Stomach smooth muscle (tissue), 2 donors: ENCODE measurements at regions not wholly inside any gene's neighbourhood (a gene's known extent, or its start where the extent isn't known, plus 50 kb on each side); places are given as distances from the start of the nearest gene placed in this dataset.

ENCODE experiments used
- H3K27ac ChIP-seq: one replicate; pipeline ENCODE4 v1.7.0; 2013; ENCODE audit warnings: mild to moderate bottlenecking, low read length, inconsistent platforms
- H3K27me3 ChIP-seq, 2 donors: one replicate each; pipeline ENCODE4 v1.7.0; 2013; ENCODE audit warnings: low read length in 2 of 2; ENCODE audit not compliant: insufficient read depth in 2 of 2, control insufficient read depth in 1 of 2
- H3K36me3 ChIP-seq, 2 donors: one replicate each; pipeline ENCODE4 v1.7.0; 2013; ENCODE audit warnings: low read length in 2 of 2; ENCODE audit not compliant: control insufficient read depth in 2 of 2, insufficient read depth in 2 of 2
- H3K4me1 ChIP-seq: one replicate; pipeline ENCODE4 v1.7.0; 2013; ENCODE audit warnings: low read length; ENCODE audit not compliant: control insufficient read depth, insufficient read depth
- H3K4me3 ChIP-seq, 2 donors: one replicate each; pipeline ENCODE4 v1.7.0; 2013; ENCODE audit warnings: low read length in 2 of 2
- H3K9ac ChIP-seq, 2 donors: one replicate each; pipeline ENCODE4 v1.7.0; 2013; ENCODE audit warnings: low read length in 2 of 2, mild to moderate bottlenecking in 1 of 2
- H3K9me3 ChIP-seq, 2 donors: one replicate each; pipeline ENCODE4 v1.7.0; 2013; ENCODE audit warnings: low read length in 2 of 2; ENCODE audit not compliant: control insufficient read depth in 2 of 2
- donor health status: healthy.
- donor health status: Pancreatic carcinoma.

DNA sequence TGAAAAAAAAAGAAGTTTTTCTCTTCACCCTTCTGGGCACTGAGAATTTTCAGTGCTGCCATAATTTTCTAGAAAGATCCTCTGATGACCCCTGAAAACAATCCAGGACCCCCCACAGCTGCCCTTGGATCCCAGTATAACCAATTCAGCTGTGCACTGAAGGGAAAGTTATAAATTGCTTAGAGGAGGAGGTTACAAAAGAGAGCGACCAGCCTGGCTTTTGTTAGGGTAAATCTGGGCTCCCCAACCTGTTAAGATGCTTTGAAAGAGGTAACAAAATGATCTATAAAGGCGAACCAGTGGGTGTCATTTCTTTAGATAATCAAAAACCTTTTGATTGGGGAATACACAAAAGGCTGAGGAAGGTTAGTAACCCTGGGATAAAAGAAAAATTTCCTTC lies 407.9 kb upstream of the ATP11B start:
- no peak overlapping the region for H3K9ac ChIP-seq
- H3K27ac ChIP-seq, result no peak overlapping the region
- no peaks in the 10 kb centered on the region for H3K27me3 ChIP-seq
- no peaks in the 10 kb centered on the region for H3K36me3 ChIP-seq
- H3K9me3 ChIP-seq, result no peaks in the 10 kb centered on the region
- H3K4me1 ChIP-seq, result no peaks in the 10 kb centered on the region
- no peak overlapping the region for H3K4me3 ChIP-seq

DNA sequence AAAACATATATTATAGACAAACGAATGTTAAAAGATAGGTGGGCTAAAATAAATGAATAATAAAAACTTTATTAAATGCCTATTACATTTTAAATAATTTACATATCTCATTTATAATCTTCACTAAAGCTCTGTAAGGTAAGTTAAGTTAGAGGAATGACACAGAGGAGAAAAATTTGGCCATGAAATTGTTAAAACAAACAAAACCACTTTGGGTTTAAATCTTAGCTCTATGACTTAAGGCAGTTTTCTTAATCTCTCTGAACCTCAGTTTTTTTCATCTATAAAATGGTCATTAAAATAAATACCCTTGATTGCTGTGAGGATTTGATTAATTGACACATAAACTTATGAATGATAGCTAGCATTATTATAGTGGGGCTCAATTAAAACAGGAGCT lies 404.8 kb upstream of the ATP11B start:
- no peaks in the 10 kb centered on the region for H3K36me3 ChIP-seq
- no peak overlapping the region for H3K27ac ChIP-seq
- no peaks in the 10 kb centered on the region for H3K9me3 ChIP-seq
- H3K4me1 ChIP-seq, result no peaks in the 10 kb centered on the region
- H3K27me3 ChIP-seq, result no peaks in the 10 kb centered on the region
- no peak overlapping the region for H3K9ac ChIP-seq
- no peak overlapping the region for H3K4me3 ChIP-seq

DNA sequence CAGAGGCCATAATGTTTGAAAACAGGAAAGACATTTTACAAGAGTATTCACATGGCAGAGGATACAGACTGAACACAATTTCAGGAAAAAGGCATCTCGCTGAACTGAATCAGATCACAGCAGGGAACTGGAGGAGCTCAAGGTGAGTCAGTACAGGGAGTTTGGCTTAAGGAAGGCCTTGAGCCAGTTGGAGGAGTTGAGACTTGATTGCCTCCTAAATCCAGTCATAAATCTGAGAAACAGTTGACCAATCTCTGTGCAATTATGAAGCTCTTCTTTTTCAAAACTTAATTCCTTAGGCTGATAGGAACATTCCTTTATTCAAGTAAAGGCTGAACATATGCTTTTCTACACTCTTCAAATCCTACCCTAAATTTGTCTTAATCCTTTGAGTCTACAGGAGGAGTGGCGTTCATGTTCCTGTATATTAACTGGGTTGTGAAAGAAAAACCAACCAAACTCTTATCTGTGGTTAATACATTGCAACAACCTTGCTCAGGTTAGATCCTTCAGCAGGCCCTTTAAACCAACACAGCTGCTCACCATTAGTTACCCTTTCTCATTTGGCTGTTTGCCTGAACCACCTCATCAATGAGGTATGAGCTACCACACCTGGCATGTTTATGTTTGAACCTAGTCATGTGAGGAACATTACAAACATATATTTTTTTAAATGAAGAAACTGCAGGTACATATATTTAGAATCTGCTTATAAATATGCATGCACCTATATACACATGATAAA lies 404.1 kb upstream of the ATP11B start:
- H3K27ac ChIP-seq, result no peak overlapping the region
- H3K4me3 ChIP-seq, result no peak overlapping the region
- no peaks in the 10 kb centered on the region for H3K36me3 ChIP-seq
- no peaks in the 10 kb centered on the region for H3K9me3 ChIP-seq
- no peaks in the 10 kb centered on the region for H3K27me3 ChIP-seq
- no peaks in the 10 kb centered on the region for H3K4me1 ChIP-seq
- no peak overlapping the region for H3K9ac ChIP-seq

DNA sequence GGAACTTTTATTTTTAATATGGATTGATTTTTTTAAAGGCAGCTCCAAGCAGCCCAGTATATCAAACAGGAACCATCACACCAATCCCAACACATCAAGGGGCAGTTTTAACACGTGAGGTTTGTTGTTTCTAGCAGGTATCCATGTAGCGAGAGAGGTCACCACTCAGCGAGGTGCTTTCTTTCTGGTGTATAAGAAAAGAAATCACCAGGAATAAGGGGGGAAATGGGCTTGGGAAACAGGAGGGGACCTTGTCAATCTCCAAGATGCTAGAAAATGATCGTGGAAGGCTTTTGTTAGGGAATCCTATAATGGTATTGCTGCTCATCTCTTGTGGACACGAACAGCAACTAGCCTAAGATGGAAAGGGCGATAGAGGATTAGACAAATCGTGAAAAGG lies 402.9 kb upstream of the ATP11B start:
- no peaks in the 10 kb centered on the region for H3K27me3 ChIP-seq
- no peak overlapping the region for H3K9ac ChIP-seq
- no peaks in the 10 kb centered on the region for H3K4me1 ChIP-seq
- H3K27ac ChIP-seq, result no peak overlapping the region
- no peaks in the 10 kb centered on the region for H3K36me3 ChIP-seq
- H3K4me3 ChIP-seq, result no peak overlapping the region
- no peaks in the 10 kb centered on the region for H3K9me3 ChIP-seq

DNA sequence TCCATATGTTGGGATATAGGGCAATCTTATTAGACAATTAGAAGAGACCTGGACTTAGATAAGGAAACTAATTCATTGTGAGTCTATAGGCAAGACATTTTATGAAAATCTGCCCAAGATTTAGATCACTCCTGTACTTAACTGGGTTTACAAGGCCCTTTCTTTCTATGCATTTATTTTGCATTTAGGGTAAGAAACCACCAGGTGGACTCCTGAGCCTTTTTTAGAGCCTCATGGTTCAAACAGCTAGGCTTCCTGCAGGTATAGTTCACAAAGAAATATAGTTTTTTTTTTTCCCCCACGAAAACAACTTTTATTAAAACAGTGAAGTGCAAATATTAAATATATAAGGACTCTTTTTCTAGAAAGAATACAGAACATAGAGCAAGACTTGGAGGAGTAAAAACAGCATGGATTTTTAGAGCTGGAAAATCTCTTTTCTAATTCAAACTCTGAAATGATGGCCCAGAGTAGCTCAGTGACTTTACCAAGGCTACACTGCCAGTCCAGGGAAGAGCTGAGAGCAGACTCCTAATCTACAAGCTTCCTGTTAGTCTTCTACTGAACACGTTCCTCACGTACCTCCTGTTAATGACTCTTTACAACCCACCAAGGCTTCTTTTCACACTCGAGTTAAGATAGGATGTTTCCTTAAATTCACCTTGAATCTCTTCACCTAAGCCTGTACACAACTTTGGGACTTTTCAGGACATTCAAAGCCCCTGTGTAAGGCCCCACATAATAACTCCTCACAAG lies 400.9 kb upstream of the ATP11B start:
- H3K9ac ChIP-seq, result no peak overlapping the region
- H3K4me1 ChIP-seq, result no peaks in the 10 kb centered on the region
- no peaks in the 10 kb centered on the region for H3K27me3 ChIP-seq
- H3K9me3 ChIP-seq, result no peaks in the 10 kb centered on the region
- no peak overlapping the region for H3K27ac ChIP-seq
- H3K36me3 ChIP-seq, result no peaks in the 10 kb centered on the region
- no peak overlapping the region for H3K4me3 ChIP-seq

DNA sequence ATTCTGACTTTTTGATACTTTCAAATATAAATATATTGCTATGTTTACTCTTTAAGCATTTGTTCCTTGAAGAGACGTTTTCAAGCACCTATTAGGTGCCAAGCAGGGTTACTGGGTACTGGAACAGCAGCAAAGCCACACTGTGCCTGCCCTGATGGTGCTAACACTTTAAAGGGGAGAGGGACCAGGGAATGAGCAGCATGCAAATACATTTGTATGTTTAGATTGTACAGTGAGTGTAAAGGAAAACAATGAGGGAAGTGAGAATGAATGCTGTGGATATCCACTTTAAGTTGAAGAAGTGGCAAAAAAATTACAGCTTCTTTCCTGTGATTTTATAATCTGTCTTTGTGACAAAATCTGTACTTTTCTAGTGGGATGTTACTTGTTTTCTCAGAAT lies 400.2 kb upstream of the ATP11B start:
- Histone ChIP-seq H3K4me3 (no peak overlapping the region), H3K9me3 (no peaks in the 10 kb centered on the region), H3K27ac (no peak overlapping the region), H3K9ac (no peak overlapping the region), H3K4me1 (no peaks in the 10 kb centered on the region), H3K36me3 (no peaks in the 10 kb centered on the region), H3K27me3 (no peaks in the 10 kb centered on the region)

DNA sequence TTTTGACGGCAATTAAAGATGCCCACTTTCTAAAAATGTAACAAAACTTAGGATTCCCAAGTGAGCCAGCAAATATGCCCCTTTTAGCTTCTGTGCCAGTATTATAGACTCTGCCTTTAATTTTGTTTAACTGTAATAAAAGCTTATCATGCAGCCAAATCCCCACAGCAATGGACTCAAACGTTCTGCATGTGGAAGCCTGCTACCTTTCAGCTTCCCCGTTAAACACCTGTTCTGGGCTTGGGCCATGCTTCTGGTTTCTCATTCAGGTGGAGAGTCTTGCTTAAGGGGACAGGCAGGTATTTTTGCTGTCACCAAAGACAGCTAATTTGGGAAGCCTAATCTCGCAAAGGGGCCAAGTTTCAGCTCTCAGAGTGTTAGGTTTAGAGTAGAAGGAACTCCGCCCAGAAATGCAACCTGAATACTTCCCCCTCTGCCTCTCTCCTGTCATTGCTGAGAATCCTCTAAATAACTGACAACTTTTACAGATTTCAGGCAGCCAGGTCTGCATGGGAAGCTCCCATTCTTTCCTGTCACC lies 399.4 kb upstream of the ATP11B start:
- no peaks in the 10 kb centered on the region for H3K9me3 ChIP-seq
- H3K27ac ChIP-seq, result no peak overlapping the region
- H3K27me3 ChIP-seq, result no peaks in the 10 kb centered on the region
- H3K4me3 ChIP-seq, result no peak overlapping the region
- no peaks in the 10 kb centered on the region for H3K36me3 ChIP-seq
- no peaks in the 10 kb centered on the region for H3K4me1 ChIP-seq
- no peak overlapping the region for H3K9ac ChIP-seq

DNA sequence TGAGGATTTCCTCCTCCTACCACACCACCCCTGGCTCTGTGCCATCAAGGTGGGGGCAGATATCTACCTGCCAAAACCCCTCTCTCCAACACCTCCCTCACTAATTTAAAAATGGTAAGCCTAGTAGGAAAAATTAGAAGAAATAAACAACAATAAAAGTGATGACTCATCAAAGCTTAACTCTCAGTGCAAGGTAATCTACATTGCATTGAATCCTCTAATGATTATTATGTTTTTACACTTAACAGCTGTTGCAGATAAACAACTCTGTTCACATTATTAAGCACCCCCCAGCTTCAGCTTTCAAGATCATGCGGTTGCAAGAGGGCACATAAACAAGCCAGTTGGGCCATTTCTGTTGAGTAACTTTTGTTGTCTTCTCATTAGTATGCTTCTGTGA lies 396.1 kb upstream of the ATP11B start:
- Histone ChIP-seq H3K4me1 (no peaks in the 10 kb centered on the region), H3K4me3 (no peak overlapping the region), H3K27me3 (no peaks in the 10 kb centered on the region), H3K9me3 (no peaks in the 10 kb centered on the region), H3K36me3 (no peaks in the 10 kb centered on the region), H3K9ac (no peak overlapping the region), H3K27ac (no peak overlapping the region)

DNA sequence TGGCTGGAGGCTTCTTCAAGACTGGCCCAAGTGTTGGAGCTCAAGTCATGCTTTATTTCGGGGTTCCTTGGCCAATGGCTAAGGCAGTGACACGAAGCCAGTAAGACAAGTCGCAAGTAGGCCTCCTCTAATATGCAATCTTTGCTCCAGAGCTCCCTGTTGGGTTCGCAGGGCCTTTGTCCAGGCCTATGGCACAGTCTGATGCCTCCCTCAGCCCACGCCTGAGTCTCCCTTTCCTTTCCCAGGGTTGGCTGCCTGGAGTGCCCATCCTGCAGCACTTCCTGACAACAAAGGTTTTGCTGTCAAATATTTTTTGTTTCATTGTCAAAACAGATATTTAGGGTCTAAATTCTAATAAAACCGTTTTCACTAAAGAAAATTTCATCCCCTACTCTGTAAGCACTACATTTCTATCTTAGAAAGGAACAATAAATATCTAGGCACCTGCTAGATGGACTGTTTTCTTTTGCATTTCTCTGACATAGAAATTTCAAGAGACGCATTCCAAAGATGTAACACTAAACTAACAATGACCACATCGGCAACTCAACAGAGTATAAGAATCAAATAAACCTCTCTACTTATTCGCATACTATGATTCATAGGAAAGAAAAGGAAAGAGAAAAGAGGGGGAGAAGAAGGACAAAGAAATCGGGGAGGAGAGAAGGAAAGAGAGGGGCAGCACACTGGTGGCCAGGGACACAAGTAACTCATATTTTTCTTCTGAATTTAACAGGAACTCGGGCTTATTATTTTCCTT lies 393.1 kb upstream of the ATP11B start:
- Histone ChIP-seq H3K36me3 (no peaks in the 10 kb centered on the region), H3K4me3 (no peak overlapping the region), H3K4me1 (no peaks in the 10 kb centered on the region), H3K27me3 (no peaks in the 10 kb centered on the region), H3K27ac (no peak overlapping the region), H3K9me3 (no peaks in the 10 kb centered on the region), H3K9ac (no peak overlapping the region)

DNA sequence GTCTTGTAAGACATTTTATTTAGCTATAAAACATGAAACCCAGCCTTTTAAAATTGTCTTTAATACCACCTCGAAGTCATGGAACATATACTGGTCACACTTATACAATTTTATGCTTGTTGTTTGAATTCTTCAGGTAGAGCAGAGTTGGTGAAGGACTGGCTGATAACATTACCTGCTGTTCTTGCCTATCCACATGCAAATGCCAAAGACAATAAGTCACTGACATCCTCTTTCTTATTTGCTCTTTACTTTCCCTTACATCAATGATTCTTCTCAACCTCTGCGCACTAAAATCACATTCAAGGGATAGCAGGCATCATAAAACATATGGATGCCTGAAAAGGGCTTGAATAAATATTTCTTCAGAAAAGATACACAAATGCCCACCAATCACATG lies 392.5 kb upstream of the ATP11B start:
- Histone ChIP-seq H3K9ac (no peak overlapping the region), H3K4me3 (no peak overlapping the region), H3K27me3 (no peaks in the 10 kb centered on the region)

More for the DNA sequence above, 392.5 kb upstream of the ATP11B start:
- H3K27ac ChIP-seq, result no peak overlapping the region
- no peaks in the 10 kb centered on the region for H3K36me3 ChIP-seq
- H3K4me1 ChIP-seq, result no peaks in the 10 kb centered on the region
- H3K9me3 ChIP-seq, result no peaks in the 10 kb centered on the region
